GM19351 (cell line): ENCODE measurements at regions not wholly inside any gene's neighbourhood (a gene's known extent, or its start where the extent isn't known, plus 50 kb on each side); places are given as distances from the start of the nearest gene placed in this dataset.

Source experiments
- ATAC-seq: cut with Tn5 transposase; IDR thresholded peaks from one replicate; pipeline ENCODE4 v1.9.1; 2021; ENCODE audit warnings: mild to moderate bottlenecking, moderate library complexity; ENCODE audit not compliant: unreplicated experiment

DNA sequence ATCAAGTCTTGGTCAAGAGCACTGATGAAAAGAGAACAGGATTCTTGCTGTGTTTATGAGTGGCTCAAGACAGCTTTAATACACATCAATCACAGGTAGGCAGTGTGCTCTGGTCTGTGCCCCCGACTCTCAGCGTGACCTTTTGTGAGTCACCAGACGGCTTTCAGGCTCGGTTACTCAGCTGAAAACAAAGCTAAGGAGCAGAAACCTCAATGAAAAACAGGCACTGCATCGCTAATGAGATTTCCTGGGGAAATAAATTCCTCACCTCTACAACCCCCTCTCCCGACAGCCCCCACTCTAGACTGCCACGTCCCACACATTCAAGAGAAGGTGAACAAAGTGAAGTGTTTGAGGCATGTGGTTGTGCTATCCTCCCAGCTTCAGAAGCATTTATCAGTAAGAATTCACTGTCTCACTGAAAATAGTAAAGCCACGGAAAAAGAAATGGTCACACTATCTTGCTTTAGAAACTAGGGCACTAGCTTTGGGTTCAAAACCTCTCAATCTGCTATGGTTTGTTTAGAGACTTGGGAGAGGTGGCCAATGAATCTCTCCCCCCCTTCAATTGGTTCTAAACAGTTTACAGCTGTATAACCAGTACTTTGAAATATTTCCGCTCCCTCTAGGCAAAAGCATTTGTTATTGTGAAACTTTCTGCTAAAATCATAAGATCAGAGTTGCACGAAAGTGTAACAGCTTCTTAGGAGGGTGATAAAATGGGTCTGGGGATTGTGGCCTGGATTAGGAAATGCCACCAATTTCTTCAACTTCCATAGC lies 199.5 kb upstream of the PMFBP1 start:
- ATAC-seq, result no peak

DNA sequence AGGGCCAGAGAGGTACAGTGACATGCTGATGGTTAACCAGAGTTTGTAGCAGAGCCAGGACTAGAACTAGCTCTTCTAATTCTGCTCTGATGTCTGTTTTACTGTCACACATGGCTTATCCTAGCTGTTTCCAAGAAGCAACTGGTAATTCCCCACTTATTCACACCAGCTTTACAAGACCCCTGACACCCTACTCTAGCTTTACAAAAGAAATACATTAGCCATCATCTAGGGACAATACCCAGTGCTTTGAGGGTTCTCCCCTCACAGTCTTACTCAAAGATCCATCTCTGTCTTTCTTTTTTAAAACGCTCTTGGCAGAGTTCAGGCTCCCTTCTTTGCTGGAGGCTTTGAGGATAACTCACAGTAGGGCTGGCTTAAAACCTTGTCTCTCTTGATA lies 197.3 kb upstream of the PMFBP1 start:
- ATAC-seq, result no peak

DNA sequence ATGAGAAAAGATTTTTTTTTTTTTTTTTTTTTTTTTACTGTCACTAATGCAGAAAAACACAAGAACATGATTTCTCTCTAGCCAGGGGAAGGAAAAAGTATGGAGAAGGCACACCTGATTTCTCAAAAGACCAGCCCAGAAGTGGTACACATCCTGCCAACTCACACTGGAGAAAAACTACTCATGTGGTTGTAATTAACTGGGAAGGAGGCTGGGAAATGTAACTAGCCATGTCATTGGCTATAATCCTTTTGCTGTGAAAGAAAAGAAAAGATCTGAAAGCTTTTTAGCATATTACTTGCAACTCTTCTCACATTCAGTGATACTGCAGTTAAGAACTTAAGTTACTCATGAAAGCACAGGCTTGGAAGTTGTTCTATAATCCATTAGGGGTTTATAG lies 195.9 kb upstream of the PMFBP1 start:
- ATAC-seq, result no peak

DNA sequence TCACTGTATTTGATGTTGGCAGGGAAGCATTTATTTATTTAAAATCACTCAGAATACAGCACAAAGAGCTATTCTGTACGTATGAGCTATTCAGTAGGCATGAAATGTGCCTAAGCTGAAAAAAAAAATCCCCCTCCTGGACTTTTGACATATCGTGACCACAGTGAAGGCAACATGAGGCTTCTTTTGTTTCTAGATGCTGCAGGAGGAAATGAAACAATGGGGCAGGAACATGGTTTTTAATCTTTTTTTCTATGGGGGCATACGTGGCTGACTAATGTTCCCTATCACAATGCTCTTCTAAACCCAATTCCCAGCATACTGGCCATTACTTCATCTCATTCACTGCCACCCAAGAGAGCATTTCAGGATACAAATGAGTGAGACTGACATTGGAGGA lies 191.0 kb upstream of the PMFBP1 start:
- no peak for ATAC-seq

DNA sequence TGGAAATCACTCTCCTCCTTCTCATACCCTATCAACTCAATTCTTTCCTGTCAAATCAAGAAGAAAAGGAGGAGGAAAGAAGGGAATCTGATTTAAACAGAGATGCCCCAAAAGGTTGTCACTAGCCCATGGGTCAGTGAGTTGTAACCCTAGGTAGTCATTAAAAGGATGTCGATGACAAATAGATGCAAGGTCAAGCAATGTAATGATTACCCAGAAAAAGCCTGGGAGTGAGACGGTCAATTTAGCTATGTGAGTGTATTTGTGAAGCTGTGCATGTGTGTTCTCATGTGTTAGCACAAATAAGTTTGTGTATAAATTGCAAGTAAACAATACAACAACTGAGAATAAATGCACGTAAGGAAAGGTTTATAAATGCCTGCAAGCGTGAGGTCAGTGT lies 190.5 kb upstream of the PMFBP1 start:
- ATAC-seq, result no peak

DNA sequence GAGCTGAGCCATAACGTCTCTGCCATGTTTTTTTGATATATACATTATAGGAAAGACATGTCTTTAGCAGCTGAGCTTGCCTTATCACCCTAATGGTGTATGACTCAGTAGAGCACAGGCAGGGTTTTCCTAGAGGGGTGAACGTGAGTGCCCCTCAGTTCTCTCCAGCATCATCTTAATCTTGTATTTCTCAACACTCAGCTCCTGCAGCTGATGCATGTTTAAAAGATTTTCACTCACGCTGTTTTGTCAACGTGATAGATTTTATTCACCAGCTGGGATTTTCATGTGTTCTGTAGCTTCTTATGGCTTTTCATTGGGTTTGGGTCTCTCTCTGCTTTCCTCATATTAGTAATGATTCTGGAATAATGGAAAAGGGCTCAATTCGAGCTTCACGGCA lies 186.0 kb upstream of the PMFBP1 start:
- ATAC-seq, result no peak

GRCh38 chr16:72355561-72355960 lies 183.6 kb upstream of the PMFBP1 start:
- no peak for ATAC-seq

GRCh38 chr16:72349719-72350118 lies 177.8 kb upstream of the PMFBP1 start:
- ATAC-seq, result no peak

- ATAC-seq, result no peak
Observed at GRCh38 chr16:72332926-72333325, 161.0 kb upstream of the PMFBP1 start.

DNA sequence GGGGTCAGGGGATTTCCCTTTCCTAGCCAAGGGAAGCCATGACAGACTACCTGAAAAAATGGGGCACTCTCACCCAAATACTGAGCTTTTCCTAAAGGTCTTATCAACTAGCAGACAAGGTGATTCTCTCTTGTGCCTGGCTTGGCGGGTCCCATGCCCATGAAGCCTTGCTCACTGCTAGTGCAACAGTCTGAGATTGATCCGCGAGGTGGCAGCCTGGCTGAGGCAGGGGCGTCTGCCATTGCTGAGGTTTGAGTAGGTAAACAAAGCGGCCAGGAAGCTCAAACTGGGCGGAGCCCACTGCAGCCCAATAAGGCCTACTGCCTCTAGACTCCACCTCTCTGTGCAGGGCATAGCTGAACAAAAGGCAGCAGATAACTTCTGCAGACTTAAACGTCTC lies 152.6 kb upstream of the PMFBP1 start:
- no peak for ATAC-seq

- ATAC-seq, result no peak
Observed at GRCh38 chr16:72317446-72317845, 145.5 kb upstream of the PMFBP1 start.

DNA sequence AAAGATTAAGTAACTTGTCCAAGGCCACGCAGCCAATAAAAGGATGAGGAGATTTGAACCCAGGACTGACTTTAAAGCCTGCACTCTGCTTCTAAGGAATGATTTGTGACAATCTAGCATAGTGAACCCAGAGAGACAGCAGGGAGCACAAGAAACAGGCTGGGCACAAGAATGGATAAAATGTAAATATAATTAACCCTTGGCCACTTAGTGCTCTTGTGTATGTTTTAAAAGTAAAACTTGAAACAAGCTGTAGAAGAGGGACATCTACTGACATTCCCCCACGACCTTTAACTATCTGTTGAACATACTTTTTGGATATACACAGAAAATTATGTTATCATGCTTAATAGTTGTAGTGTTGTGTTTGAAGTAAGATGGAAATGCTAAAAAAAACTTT lies 141.9 kb upstream of the PMFBP1 start:
- ATAC-seq, result no peak

DNA sequence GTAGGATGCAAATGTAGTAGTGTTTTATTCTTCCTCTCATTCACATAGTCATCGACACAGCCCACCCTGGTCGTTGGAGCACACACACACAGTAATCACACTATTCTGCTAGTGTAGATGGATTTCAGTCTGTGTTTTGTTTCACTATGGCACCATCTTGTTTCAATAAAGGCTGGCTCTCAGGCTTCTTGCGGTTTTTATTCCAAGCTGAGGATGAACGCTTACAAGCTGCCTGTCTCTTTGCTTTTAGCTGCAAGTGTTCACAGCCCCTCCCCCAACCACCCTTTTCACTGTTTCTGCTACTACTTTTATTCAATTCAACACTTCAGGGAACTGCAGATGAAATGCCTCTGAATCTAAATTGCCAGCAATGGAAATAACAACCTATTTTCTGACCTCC lies 140.9 kb upstream of the PMFBP1 start:
- ATAC-seq, result no peak

DNA sequence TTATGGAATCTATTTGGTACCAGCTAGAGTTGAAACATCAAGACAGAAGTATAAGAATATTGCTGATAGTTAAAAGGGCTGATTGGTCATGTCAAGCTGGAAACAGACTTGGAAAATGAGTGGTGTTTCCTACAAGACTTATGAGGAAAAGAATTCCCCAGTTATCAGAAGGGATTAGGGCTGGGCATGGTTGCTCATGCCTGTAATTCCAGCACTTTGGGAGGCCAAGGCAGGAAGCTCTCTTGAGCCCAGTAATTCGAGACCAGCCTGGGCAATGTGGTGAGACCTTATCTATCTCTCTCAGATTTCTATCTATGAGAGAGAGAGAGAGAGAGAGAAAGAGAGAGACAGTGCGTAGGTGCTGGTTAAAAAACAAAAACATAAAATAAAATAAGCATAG lies 139.5 kb upstream of the PMFBP1 start:
- no peak for ATAC-seq

DNA sequence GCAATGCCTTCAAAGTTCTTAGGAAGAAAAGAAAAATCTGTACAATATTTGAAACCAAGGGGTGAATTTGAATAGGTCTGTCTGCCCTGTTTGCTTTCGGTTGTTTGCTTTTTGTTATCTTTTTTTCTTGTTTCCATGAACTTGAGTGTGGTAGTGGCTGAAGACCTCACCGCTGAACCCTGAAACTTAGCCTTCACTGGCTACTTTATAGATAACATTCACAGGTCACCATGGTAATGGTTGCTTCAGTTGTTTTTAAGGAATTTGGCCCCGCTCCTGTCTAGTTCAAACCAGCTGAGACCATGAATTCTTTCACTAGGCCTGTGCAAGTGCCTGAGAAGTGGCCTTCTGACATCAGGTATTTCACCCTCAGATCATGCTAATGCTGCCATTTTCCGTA lies 137.0 kb upstream of the PMFBP1 start:
- no peak for ATAC-seq

DNA sequence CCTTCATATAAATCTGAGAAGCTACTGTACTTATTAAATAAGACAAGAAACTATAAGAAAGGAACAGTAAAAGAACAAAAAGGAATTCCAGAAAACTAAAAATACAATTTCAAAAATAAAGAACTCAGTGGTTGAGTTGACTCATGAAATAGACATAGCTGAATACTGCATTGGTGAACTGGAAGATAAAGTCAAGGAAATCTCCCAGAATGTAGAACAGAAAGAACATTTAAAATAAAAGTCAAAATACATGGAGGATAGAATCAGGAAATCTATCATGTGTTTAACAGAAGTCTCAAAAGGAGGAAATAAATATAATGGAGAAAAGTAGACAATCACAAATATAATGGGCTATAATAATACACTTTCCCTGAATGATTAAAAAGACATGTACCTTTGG lies 136.4 kb upstream of the PMFBP1 start:
- ATAC-seq, result no peak

GRCh38 chr16:72302332-72302731 lies 130.4 kb upstream of the PMFBP1 start:
- no peak for ATAC-seq

GRCh38 chr16:72301523-72302236 lies 129.7 kb upstream of the PMFBP1 start:
- ATAC-seq, result no peak

DNA sequence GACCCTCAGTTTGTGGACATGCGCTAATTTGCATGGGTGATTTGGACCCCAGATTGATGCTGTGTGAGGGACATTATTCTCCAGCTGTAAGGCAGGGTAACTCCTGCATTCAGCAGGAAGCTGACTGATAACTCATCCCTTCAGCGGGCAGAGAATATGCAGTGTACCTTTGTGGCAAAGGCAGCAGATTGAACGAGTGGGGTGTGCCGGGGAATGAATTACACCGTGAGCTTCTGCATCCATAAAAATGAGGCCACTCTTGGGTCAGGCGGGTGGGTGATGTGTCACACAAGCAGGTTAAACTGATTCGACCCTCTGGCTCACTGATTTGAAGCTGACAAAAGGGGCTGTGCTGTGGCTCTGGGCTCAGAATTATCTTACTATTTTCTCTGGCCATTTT lies 128.9 kb upstream of the PMFBP1 start:
- no peak for ATAC-seq

- ATAC-seq, result no peak
Observed at GRCh38 chr16:72299684-72300243, 127.8 kb upstream of the PMFBP1 start.

DNA sequence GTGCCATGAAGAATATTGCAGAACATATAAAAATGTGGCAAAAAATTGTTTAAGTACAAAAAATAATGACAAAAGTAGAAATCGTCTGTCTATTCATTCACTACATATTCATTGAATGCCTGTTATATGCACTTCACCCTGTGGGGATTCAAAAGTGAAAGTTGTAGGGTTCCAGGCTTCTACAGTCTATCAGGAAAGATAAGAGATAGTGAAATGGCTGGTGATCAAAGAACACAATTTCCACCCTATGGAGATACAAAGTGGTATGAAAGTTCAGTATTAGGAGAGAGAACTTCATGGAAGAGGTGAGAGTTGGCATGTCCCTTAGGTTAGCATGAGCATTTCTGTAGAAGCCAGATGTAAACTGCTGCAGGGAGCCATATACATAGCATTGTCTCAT lies 127.0 kb upstream of the PMFBP1 start:
- ATAC-seq, result no peak

- no peak for ATAC-seq
Observed at GRCh38 chr16:72295914-72296313, 124.0 kb upstream of the PMFBP1 start.
